ENCODE measurements at regions not wholly inside any gene's neighbourhood (a gene's known extent, or its start where the extent isn't known, plus 50 kb on each side); places are given as distances from the start of the nearest gene placed in this dataset.
"Not testable (repeated sequence)": the region's sequence is repeated elsewhere in the genome, so short reads cannot be mapped to it uniquely, and the experiment has no call there.

- not testable (repeated sequence) for TF ChIP-seq CTCF (conservative IDR thresholded peaks at IDR 0.05; ENCODE audit: low read depth, low read length); EZH2 (IDR thresholded peaks at IDR 0.05; ENCODE audit: low read length, unreplicated experiment); EZH2phosphoT487 (IDR thresholded peaks at IDR 0.05; ENCODE audit: borderline replicate concordance, low read length)
Measured at GRCh38 chr5:89634176-89634575, 751.2 kb upstream of the MEF2C start.

All from PC-3 (cell line).